ENCODE measurements at regions not wholly inside any gene's neighbourhood (a gene's known extent, or its start where the extent isn't known, plus 50 kb on each side); places are given as distances from the start of the nearest gene placed in this dataset.

DNA sequence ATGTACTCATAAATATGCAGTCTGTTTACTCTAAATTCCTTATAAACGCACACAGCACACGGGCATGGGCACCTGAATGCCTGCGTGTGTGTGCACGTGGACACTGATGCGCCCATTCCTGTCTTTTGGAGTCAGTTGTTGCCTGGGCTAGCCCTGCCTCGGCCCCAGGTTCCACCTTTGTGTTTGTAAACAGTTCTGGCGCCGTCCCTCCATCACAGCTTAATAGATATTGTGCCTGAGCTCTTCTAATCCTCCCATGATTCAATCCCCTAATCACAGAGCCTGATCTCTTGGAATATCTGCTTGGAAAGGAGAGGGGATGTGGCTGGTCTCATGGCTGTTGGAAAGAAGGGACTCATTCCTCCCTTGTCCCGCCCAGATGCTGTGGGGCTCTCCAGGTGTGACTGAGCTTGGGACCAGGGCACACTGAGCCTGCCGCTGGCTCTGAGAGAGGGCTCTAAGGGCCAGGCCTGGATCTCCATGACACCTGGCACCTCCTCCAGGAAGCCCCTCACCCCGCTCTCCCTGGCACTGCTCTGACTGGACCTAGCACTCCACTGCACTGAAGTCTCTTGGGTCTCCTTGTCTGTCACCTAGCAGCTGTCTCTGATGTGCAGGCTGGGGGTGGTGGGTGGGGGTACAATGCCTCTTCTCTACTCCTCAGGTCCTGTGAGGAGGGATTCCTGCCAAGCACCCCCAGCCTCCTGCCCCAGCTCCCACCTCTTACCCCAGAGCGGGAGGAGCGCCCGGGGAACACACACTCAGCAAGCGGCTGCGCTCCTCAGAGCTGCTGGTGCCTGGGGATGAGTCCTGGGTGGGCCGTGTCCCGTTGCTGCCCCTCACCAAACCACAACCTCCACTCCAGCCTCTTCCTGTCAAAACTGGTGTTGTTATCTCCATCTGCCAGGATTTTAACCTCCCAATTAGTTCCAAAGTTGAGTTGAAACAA is 181.3 kb downstream of the INHBB start:
- TF ChIP-seq, protein P1, sequence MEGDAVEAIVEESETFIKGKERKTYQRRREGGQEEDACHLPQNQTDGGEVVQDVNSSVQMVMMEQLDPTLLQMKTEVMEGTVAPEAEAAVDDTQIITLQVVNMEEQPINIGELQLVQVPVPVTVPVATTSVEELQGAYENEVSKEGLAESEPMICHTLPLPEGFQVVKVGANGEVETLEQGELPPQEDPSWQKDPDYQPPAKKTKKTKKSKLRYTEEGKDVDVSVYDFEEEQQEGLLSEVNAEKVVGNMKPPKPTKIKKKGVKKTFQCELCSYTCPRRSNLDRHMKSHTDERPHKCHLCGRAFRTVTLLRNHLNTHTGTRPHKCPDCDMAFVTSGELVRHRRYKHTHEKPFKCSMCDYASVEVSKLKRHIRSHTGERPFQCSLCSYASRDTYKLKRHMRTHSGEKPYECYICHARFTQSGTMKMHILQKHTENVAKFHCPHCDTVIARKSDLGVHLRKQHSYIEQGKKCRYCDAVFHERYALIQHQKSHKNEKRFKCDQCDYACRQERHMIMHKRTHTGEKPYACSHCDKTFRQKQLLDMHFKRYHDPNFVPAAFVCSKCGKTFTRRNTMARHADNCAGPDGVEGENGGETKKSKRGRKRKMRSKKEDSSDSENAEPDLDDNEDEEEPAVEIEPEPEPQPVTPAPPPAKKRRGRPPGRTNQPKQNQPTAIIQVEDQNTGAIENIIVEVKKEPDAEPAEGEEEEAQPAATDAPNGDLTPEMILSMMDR (IDR thresholded peaks at IDR 0.05) = no peak
- TF ChIP-seq POLR2A (IDR thresholded peaks at IDR 0.05) = no peak

All from esophagus squamous epithelium (tissue), 4 donors.